GM12892 (cell line): ENCODE measurements at regions not wholly inside any gene's neighbourhood (a gene's known extent, or its start where the extent isn't known, plus 50 kb on each side); places are given as distances from the start of the nearest gene placed in this dataset.

Source experiments
- POLR2A ChIP-seq: IDR thresholded peaks from 2 replicates; pipeline ENCODE4 v1.6.1; 2011; ENCODE audit warnings: low read depth, low read length, control low read depth
- POLR2AphosphoS5 ChIP-seq: IDR thresholded peaks from 2 replicates; pipeline ENCODE4 v1.6.1; 2011; ENCODE audit warnings: low read depth, low read length, control low read depth

DNA sequence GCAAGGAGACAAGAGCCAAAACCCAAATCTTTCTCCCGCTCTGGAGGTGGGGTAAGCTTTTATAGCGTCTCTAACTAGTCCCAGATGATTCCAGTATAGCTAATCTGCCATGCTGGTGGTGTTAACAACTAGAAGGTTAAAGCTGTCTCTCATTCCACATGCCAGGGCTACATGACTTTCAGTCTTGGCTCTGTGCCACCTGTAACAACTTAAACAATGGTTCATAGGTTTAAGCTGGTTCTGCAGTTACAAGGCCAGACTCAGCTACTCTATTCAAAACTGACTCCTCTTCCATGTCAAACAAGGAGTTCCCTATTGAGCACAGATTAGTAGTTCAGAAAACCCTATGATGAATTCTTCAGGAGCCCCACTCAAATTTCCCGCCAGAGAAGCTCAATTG, 128.9 kb downstream of the ELOVL4 start:
- TF ChIP-seq POLR2A: no peak
- TF ChIP-seq POLR2AphosphoS5: no peak
